ENCODE measurements at regions not wholly inside any gene's neighbourhood (a gene's known extent, or its start where the extent isn't known, plus 50 kb on each side); places are given as distances from the start of the nearest gene placed in this dataset.

- ChIA-PET CTCF (no interaction called here), POLR2A (no interaction called here)
- Histone ChIP-seq H3K27me3 (ENCODE audit: control insufficient read depth, insufficient read depth, low read length) (no peaks in the 10 kb centered on the region), H3K4me1 (ENCODE audit: control insufficient read depth, insufficient read depth, low read length) (no peaks in the 10 kb centered on the region), H3K9me3 (ENCODE audit: control insufficient read depth, insufficient read depth, low read depth, low read length) (no peaks in the 10 kb centered on the region), H3K4me3 (ENCODE audit: low read depth in 2 of 2, low read length in 2 of 2) (no peak overlapping the region), H3K36me3 (ENCODE audit: control insufficient read depth, insufficient read depth, low read length) (no peaks in the 10 kb centered on the region), H3K27ac (ENCODE audit: low read length) (no peak overlapping the region)
- intact Hi-C loops (cut with micrococcal nuclease; ENCODE audit: unreplicated experiment), result no loop called here
- in situ Hi-C loops (cut with HindIII; ENCODE audit: low pct_unique_long_range_greater_than_20kb, low sequenced_read_pairs), result no loop called here
- DNase-seq (ENCODE audit: low read depth, low spot score) (no peak), ATAC-seq (no peak)
- no TSS peak for BruUV-seq (replicated peaks)
- no peak for TF ChIP-seq SIN3A (IDR thresholded peaks at IDR 0.05; ENCODE audit: borderline replicate concordance, insufficient read depth, low read depth, low read length)
- TF ChIP-seq TCF7L2 (IDR thresholded peaks at IDR 0.05; ENCODE audit: low read depth, low read length), result no peak
- TF ChIP-seq, protein P1, sequence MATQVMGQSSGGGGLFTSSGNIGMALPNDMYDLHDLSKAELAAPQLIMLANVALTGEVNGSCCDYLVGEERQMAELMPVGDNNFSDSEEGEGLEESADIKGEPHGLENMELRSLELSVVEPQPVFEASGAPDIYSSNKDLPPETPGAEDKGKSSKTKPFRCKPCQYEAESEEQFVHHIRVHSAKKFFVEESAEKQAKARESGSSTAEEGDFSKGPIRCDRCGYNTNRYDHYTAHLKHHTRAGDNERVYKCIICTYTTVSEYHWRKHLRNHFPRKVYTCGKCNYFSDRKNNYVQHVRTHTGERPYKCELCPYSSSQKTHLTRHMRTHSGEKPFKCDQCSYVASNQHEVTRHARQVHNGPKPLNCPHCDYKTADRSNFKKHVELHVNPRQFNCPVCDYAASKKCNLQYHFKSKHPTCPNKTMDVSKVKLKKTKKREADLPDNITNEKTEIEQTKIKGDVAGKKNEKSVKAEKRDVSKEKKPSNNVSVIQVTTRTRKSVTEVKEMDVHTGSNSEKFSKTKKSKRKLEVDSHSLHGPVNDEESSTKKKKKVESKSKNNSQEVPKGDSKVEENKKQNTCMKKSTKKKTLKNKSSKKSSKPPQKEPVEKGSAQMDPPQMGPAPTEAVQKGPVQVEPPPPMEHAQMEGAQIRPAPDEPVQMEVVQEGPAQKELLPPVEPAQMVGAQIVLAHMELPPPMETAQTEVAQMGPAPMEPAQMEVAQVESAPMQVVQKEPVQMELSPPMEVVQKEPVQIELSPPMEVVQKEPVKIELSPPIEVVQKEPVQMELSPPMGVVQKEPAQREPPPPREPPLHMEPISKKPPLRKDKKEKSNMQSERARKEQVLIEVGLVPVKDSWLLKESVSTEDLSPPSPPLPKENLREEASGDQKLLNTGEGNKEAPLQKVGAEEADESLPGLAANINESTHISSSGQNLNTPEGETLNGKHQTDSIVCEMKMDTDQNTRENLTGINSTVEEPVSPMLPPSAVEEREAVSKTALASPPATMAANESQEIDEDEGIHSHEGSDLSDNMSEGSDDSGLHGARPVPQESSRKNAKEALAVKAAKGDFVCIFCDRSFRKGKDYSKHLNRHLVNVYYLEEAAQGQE (IDR thresholded peaks at IDR 0.05; ENCODE audit: insufficient read depth in 1 of 2, low read depth in 2 of 2, low read length in 1 of 2), result no peak
- no peak for TF ChIP-seq POLR2AphosphoS5 (IDR thresholded peaks at IDR 0.05; ENCODE audit: low read depth, low read length)
- TF ChIP-seq, protein P2, sequence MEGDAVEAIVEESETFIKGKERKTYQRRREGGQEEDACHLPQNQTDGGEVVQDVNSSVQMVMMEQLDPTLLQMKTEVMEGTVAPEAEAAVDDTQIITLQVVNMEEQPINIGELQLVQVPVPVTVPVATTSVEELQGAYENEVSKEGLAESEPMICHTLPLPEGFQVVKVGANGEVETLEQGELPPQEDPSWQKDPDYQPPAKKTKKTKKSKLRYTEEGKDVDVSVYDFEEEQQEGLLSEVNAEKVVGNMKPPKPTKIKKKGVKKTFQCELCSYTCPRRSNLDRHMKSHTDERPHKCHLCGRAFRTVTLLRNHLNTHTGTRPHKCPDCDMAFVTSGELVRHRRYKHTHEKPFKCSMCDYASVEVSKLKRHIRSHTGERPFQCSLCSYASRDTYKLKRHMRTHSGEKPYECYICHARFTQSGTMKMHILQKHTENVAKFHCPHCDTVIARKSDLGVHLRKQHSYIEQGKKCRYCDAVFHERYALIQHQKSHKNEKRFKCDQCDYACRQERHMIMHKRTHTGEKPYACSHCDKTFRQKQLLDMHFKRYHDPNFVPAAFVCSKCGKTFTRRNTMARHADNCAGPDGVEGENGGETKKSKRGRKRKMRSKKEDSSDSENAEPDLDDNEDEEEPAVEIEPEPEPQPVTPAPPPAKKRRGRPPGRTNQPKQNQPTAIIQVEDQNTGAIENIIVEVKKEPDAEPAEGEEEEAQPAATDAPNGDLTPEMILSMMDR (IDR thresholded peaks at IDR 0.05), result no peak
These were observed 58.3 kb downstream of the PDHA2 start for GRCh38 chr4:95898226-95898625.

- DNase-seq (ENCODE audit: low read depth, low spot score) (no peak), ATAC-seq (no peak)
- intact Hi-C loops (cut with micrococcal nuclease; ENCODE audit: unreplicated experiment), result no loop called here
- H3K9me3 ChIP-seq (ENCODE audit: control insufficient read depth, insufficient read depth, low read depth, low read length), result no peaks in the 10 kb centered on the region
- H3K27me3 ChIP-seq (ENCODE audit: control insufficient read depth, insufficient read depth, low read length), result no peaks in the 10 kb centered on the region
- H3K27ac ChIP-seq (ENCODE audit: low read length), result no peak overlapping the region
- BruUV-seq (replicated peaks), result no TSS peak
- H3K4me1 ChIP-seq (ENCODE audit: control insufficient read depth, insufficient read depth, low read length), result no peaks in the 10 kb centered on the region
- TF ChIP-seq, protein P1 (IDR thresholded peaks at IDR 0.05; ENCODE audit: insufficient read depth in 1 of 2, low read depth in 2 of 2, low read length in 1 of 2), result no peak
- TF ChIP-seq, protein P2 (IDR thresholded peaks at IDR 0.05), result no peak
- TF ChIP-seq TCF7L2 (IDR thresholded peaks at IDR 0.05; ENCODE audit: low read depth, low read length) (no peak), POLR2AphosphoS5 (IDR thresholded peaks at IDR 0.05; ENCODE audit: low read depth, low read length) (no peak), SIN3A (IDR thresholded peaks at IDR 0.05; ENCODE audit: borderline replicate concordance, insufficient read depth, low read depth, low read length) (no peak)
- H3K36me3 ChIP-seq (ENCODE audit: control insufficient read depth, insufficient read depth, low read length), result no peaks in the 10 kb centered on the region
- in situ Hi-C loops (cut with HindIII; ENCODE audit: low pct_unique_long_range_greater_than_20kb, low sequenced_read_pairs), result no loop called here
- ChIA-PET CTCF (no interaction called here), POLR2A (no interaction called here)
- H3K4me3 ChIP-seq (ENCODE audit: low read depth in 2 of 2, low read length in 2 of 2), result no peak overlapping the region
These were observed 69.3 kb downstream of the PDHA2 start for GRCh38 chr4:95909211-95909610.

All from Panc1 (cell line).